Epithelial cell of prostate (primary cell): ENCODE measurements at regions not wholly inside any gene's neighbourhood (a gene's known extent, or its start where the extent isn't known, plus 50 kb on each side); places are given as distances from the start of the nearest gene placed in this dataset.

Experiments
- DNase-seq: peaks from one replicate; pipeline ENCODE4 v3.0.0-alpha.2; 2011; ENCODE audit warnings: low read depth, low spot score
- H3K27ac ChIP-seq: fragments of 450-650 bp; 2 replicates; pipeline ENCODE4 v1.5.1; 2017; ENCODE audit warnings: mild to moderate bottlenecking

DNA sequence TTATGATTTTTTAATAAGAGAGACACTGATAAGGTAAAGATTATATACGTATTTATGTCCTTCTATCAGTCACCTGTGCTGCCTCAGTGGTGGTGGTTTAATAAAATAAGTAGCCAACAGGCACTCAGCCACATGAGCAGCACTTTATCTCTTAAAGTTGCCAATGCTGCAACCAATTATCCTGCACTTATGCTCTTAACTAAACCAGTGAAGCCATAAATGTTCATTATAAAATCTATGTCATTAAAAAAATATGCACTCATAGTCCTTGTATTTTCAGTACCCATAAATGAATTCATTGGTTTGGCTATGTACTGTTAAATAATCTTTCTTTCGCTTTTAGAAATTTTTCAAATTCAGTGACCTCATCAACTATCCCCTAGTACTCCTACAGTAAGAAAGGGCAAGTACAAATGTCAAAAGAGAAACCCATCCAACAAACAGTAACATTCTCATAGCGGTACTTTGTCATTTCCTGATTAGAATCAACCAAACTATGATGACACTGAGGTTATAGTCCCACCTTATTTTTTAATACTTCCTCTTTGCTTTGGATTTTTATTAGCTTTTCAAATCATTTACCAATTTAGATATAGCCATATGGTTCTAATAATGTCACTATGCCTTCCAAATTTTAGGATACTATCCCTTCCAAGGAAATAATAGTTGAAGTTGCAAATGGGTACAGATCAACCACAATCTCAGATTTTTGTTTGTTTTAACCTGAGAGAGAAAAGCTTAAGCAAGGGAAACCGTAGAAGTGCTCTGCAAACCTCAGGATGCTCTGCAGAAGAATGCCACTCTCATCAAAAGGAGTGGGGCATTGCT is 190.9 kb downstream of the KLF12 start:
- no peak for DNase-seq
- no peak overlapping the region for H3K27ac ChIP-seq

DNA sequence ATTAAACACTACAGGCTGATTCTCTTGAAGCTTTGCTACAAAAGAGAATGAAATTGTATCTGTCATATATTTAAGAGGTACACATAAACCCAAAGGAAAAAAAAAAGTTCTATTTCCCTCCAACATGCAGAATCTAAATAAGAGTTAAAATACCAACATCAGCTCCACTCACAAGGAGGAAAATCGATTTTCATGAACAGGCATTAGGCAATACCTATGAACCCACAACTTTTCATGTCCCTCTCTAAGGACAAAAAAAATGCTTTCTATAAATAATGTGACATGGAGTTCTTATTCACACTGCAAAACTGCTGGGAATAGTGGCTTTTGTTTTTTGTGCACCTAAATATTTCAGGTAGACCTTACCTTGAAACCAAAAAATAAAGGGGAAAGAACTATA is 192.5 kb downstream of the KLF12 start:
- H3K27ac ChIP-seq = no peak overlapping the region
- no peak for DNase-seq

DNA sequence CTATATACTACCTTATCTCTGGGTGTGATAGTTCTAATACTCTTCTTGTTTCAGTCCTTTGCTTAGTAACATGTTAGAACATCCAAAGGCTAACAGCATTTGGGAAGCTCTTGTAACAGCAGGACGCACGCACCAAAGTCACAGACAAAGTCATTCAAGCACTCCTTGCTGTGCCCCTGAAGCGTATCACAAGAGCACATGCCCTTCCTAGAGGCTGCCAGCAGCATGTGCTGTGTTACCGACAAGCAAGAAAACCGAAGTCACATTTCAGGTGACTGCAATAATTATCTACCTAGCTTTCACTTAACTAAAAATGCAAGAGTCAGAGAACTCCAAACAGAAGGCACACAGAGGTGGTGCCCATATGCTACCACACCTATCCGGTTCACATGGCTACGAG is 194.1 kb downstream of the KLF12 start:
- DNase-seq = no peak
- H3K27ac ChIP-seq = no peak overlapping the region

DNA sequence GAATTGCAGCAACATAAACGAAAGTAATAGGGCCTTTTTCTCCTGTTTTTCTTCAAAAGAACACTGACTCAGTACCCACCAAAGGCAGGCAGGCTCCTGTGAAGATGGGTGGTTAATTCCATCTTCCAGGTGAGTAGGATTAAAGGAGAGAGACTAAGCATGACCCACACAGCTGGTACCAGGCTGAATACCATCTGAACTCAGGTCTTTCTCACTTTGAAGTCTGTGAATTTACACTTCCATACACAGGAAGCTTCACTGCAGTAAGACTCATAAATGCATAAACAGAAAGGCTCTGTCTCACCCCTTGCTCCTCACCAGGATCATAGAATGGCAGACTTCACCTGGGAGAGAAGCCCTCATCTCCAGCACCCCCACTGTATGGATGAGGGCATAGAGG is 194.6 kb downstream of the KLF12 start:
- DNase-seq = no peak
- H3K27ac ChIP-seq = no peak overlapping the region

DNA sequence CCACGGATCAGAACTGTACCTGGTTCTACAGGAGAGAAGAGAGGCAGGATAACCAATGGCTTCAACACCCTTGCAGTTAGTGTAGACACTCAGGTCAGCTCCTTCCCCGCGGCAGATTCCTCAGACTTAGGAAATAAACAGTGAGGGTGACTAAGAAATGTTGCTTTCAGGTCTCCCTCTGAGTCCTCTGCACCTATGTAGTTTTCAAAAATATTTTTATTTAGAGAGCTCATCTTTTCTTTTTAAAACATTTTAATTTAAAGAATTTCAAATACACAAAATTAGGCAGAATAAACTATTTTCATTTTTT is 195.2 kb downstream of the KLF12 start:
- peak overlapping the region; percentile 39 for H3K27ac ChIP-seq
- no peak for DNase-seq

DNA sequence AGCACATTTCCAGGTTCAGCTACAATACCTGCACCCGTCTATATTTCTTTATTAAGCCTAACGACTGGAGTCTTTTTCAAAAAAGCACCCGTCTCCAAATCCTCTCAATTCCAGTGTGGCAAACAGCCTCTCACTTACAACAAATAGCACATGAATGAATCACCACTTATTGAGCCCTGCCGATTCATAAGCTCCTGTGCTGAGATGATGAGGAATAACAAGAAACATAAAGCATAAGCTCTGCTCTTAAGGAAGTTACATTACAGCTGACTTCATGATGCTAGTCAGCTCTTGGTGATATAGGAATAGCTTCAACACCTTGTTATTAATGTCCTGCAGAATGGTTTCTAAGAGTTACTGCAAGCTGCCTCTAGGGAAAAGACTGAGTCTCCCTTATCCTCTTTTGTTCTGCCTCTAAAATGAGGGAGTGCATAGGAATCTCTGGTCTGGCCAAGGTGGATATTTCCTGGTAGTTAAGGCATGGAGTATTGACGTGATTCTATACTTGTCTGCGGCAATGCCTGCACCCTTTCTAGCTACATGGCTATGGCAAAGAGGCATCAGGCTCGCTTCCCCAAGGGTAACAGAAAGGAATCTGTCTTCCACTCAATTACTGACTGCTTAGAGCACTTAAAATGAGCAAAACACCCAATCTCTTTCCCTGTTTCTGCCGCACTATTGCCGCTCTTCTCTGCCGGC is 195.7 kb downstream of the KLF12 start:
- H3K27ac ChIP-seq = peak overlapping the region; percentile 39
- DNase-seq = peak; percentile 70

DNA sequence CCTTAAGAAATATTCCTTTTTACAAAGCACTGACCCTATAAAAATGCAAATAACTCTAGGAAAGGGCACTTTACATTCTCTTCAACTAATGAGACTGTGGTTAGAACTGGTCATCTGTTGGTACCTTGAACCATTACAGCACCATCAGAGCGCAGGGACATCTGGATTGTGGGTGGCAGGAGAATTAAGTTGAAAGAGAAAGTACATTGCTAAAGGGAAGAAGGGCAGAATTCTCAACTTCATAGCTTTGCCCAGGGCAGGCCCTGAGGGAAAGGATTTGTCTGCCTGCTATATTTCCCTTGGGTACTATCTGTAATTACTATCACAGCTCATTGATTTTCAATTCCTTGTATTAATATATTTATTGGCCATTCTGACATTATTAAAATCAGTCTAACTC is 196.8 kb downstream of the KLF12 start:
- no peak for DNase-seq
- H3K27ac ChIP-seq = no peak overlapping the region

DNA sequence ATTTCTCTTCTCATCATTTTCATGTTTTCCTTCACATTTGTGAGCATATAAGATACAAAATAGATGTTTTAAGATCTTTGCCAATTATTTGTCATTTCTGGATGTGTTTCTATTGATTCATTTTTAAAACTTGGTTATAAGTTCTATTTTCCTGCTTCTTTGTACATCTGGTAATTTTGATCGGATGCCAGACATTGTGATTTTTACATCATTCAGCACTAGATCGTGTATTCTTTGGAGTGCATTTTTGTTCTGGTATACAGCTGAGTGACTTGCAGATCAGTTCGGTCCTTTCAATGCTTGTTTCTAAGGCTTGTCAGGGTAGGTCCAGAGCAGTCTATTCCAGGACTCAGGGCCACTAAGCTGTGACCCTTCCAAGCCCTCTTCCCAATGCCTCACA is 198.2 kb downstream of the KLF12 start:
- H3K27ac ChIP-seq = no peak overlapping the region
- no peak for DNase-seq

DNA sequence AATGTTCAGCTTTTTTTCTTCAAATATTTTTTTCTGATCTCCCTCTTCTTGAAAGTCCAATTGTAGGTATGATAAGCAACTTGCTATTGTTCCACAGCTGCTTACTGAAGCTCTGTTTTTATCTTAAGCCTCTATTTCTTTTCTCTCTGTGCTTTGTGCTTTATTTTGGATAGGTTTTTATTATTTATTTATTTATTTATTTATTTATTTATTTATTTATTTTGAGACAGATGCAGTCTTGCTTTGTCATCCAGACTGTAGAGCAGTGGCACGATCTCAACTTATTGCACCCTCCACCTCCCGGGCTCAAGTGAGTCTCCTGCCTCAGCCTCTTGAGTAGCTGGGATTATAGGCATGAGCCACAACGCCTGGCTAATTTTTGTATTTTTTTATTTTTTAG is 199.4 kb downstream of the KLF12 start:
- DNase-seq = no peak
- peak overlapping the region; percentile 84 for H3K27ac ChIP-seq

DNA sequence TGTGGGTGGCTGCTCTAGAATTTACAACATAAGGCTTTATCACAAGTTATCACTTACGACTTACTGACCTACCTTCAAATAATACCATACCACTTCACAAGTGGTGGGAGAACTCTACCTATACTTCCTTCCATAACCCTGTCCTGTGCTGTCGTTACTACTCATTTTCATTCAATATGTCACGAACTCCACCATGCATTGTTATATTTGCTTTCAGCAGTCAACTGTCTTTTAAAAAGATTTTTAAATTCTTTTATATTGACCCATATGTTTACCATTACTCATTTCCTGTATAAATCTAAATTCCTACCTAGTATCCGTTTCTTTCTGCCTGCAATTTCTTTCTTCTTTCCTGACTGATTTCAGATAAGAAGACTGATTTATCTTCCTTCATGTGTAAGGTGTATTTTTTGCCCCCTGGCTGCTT is 200.0 kb downstream of the KLF12 start:
- no peak for DNase-seq
- peak overlapping the region; percentile 84 for H3K27ac ChIP-seq

DNA sequence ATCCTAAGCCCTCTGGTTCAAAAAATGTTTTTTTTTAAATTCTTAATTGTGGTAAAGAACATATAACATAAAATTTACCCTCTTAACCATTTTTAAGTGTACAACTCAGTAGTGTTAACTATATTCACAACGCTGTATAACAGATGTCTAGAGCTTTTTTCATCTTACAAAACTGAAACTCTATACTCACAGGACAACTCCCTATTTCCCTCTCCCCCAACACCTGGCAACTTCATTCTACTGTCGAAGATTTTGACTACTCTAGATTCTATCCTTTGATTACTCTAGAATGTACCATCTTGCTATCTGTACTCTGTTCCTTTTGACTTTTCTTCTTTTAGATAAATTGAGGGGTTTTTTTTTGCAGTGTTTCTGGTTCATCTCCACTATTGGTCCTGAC is 200.4 kb downstream of the KLF12 start:
- DNase-seq = no peak
- peak overlapping the region; percentile 84 for H3K27ac ChIP-seq

DNA sequence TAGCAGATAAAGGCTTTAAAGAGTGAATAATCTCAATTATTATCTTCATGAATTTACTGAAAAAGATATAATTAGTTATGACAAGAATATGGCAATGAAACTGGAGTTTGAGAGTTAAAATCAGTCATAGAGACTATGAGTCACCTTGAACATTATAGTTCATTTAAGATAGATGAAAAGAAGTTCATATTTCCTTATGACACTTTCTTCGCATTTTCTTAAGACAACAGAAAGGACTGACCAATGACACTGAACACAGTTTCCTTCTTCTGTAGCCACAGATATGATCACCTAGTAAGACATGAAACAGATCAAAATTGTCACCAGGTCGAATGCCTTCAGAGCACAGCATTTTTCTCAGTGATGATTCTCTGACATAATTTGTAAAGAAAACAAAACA is 202.1 kb downstream of the KLF12 start:
- DNase-seq = no peak
- no peak overlapping the region for H3K27ac ChIP-seq

DNA sequence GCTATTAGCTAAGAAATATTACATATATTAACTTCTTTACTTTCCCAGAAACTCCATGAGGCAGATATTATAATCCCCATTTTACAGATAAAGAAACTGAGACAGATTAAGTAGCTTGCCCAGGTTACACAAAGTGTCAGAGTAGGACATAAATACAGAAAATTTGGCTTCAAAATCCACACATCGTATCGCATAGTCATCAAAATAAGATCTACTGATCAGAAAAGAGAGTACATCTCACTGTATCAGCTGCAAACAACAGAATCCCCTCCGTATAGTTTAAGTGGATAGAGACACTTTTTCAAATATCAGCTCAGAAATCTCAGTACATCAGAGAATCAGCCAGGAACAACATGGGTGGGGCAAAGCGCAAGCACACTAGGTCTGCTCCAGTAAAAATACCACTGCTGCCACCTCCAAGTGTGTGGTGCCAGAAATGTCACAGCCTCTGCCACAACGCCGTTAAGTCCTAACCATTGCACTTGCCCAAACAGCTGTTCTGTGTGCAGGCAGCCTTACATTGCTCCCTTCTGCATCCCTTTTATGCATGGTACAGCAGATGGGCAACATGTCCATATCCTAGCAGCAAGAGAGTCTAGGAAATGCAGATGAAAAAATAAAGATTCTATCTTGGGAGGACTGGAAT is 204.8 kb downstream of the KLF12 start:
- DNase-seq = no peak
- no peak overlapping the region for H3K27ac ChIP-seq

DNA sequence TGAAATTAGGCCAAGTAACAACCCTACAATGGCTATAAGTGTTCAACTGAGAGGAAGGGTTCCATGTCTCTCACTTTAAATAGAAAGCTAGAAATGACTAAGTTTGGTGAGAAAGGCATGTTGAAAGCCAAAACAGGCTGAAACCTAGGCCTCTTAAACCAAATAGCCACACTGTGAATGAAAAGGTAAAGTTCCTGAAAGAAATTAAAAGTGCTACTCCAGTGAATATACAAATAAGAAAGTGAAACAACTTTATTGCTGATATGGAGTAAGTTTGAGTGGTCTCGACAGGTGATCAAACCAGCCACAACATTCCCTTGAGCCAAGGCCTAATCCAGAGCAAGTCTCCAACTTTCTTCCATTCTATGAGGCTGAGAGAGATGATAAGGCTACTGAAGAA is 209.6 kb downstream of the KLF12 start:
- no peak for DNase-seq
- H3K27ac ChIP-seq = no peak overlapping the region

DNA sequence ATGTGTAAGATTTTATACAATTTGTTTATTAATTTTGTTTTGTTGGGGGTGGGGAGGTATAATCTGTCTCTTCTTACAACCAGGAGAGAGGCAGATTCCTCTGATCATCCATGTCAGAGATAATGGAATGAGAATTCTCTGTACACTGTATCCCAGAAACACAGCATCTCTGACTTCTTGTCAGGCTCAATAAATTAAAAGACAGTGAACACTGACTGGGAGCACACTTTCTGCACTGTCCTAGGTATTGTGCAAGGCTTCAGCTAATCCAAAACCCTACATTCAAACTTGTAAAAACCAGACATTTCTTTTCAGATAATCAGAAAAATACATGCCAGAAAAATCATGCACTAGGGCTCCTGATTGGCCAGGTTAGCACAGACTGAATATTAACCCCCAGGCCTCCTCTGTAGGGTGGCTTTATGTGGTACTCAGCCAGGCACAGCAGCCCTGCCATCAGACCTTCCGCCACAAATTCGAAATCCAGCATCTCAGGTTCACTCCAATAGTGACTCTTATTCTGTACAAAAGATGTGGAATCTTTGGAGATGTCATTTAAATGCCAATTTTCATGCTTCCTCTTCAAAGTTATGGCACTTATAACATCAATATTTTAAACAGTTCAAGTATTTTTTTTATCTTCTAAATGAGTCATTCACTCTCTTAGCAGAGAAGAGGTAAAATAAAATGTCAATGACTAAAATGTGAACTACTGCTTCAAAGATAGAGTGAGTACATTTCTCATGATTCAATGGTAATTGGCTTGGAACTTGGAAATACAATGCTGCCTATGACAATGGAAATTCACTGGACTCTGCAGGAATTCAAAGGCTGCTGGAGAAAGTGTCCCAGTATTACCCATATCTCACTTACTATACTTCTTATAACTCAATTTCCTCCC is 211.5 kb downstream of the KLF12 start:
- no peak overlapping the region for H3K27ac ChIP-seq
- DNase-seq = no peak

DNA sequence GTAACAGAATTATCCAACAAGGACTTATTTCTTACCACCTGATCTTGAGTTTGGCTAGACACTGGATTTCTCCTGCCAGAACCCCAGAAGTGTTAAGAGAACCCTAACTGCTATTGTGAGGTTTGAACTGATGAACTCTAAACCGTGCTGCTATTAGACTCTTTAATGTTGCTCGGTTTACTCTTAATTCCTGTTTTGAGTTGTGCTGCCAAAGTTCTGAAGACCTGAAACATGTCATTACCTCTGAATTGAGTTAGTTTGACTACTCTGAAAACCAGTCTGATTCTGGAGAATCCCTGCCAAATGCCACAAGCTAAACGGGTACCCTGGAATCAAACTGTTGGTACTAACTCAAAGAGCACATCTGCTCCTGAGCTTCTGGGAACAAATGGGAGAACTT is 215.5 kb downstream of the KLF12 start:
- DNase-seq = no peak
- no peak overlapping the region for H3K27ac ChIP-seq

DNA sequence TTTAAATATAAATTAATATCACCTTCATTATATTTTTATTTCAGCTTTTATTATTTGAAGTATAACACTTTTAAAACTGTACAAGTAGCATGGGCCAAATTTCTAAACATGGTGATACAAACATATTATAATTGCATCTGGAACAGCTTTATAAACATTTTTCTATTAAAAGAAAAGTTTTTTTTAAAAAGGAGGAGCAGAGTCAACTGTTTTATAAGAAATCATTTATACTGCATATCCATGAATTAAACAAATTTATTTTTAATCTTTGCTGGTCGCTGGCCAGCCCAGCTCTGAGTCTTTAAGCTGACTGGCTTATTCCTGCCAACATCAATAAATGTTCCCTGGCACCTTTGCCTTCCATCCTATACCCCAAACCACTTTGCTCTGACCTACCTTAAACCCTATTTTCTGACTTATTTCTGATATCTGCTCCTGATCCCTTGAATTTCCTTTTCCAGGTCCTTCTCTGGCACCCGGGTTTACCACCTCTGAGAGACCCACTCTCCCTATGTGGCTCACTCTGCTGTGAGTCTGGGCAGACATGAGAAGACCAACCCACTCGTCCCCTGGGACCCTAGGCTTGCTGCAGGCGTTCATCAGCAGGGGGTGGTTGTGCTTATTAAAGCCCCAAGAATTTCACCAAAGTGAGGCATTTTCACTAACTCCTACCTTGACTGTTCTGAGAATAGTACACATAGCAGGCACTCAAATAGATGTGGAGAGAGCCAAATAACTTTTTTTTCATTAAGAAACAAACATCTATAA is 220.3 kb downstream of the KLF12 start:
- no peak overlapping the region for H3K27ac ChIP-seq
- DNase-seq = no peak

DNA sequence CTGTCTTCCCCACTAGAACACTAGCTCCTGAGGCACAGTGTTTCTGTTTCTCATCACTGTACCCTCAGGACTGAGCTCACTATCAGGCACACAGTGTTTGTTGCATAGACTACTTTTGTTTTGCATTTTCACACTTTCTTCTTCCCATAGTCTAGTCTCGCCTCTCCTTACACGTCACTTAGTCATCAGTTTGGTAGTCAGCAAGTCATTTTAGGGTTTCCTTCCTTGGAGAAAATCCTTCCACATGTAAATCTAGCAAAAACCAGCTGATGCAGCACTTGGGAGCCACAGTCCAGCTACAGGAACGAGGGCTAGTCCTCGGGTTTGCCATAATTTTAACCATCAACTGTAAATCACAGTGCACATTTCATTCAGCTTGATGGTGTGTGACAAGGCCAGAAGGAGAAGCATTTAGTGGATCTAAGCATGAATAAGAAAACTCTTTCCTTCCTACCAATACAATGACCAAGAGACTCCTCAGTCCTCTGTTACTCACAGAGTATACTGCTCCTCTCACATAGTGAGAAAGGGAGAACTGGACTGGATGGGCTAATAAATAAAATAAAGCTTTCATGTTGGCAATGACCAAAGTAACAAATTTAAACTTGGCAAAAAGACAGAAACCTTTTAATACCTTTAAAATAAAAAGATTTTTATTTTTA is 221.0 kb downstream of the KLF12 start:
- H3K27ac ChIP-seq = peak overlapping the region; percentile 12
- peak; percentile 8 for DNase-seq

DNA sequence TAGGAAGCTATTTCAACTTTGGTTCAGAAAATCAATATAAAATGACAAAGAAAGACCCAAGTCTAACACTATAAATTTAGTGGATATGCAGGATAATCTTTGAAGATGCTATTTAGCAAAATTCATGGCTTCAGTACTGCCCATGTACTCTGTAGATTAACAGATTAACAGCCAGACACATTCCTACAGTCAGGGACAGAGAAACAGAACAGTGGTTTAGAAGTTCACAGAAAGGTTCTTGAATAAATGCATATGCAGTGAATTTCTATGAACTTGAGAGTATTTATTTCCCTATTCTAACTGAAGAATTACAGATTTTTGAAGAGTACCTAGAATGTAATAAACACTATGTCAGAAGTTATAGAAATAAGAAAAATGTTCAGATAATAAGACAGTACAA is 222.8 kb downstream of the KLF12 start:
- no peak for DNase-seq
- no peak overlapping the region for H3K27ac ChIP-seq
